VCaP (cell line): ENCODE measurements at regions not wholly inside any gene's neighbourhood (a gene's known extent, or its start where the extent isn't known, plus 50 kb on each side); places are given as distances from the start of the nearest gene placed in this dataset.
"Not testable (repeated sequence)": the region's sequence is repeated elsewhere in the genome, so short reads cannot be mapped to it uniquely, and the experiment has no call there.

Source experiments
- H3K27ac ChIP-seq: fragments of 450-650 bp; 2 replicates; pipeline ENCODE4 v1.5.1; 2017
- TF ChIP-seq, protein P1 (sequence below): fragments of 450-650 bp; conservative IDR thresholded peaks from 2 replicates; pipeline ENCODE4 v1.5.1; 2017; ENCODE audit warnings: mild to moderate bottlenecking, moderate library complexity

DNA sequence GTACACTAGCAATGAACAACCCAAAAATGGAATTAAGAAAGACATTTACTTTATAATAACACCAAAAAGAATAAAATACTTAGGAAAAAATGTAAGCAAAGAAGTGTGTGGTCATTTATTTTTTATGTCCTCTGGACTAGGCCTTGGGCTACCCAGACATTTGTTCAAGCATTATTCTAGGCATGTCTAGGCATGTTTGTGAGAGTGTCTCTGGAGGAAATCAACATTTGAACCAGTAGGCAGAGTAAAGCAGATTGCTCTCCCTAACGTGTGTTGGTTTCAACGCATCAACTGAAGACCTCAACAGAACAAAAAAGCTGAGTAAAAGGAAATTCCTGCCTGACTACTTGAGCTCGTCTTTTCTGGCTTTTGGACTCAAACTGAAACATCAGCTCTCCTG lies 84.5 kb downstream of the ANKEF1 start:
- H3K27ac ChIP-seq, result no peak overlapping the region
- TF ChIP-seq, protein P1, sequence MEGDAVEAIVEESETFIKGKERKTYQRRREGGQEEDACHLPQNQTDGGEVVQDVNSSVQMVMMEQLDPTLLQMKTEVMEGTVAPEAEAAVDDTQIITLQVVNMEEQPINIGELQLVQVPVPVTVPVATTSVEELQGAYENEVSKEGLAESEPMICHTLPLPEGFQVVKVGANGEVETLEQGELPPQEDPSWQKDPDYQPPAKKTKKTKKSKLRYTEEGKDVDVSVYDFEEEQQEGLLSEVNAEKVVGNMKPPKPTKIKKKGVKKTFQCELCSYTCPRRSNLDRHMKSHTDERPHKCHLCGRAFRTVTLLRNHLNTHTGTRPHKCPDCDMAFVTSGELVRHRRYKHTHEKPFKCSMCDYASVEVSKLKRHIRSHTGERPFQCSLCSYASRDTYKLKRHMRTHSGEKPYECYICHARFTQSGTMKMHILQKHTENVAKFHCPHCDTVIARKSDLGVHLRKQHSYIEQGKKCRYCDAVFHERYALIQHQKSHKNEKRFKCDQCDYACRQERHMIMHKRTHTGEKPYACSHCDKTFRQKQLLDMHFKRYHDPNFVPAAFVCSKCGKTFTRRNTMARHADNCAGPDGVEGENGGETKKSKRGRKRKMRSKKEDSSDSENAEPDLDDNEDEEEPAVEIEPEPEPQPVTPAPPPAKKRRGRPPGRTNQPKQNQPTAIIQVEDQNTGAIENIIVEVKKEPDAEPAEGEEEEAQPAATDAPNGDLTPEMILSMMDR, result no peak

DNA sequence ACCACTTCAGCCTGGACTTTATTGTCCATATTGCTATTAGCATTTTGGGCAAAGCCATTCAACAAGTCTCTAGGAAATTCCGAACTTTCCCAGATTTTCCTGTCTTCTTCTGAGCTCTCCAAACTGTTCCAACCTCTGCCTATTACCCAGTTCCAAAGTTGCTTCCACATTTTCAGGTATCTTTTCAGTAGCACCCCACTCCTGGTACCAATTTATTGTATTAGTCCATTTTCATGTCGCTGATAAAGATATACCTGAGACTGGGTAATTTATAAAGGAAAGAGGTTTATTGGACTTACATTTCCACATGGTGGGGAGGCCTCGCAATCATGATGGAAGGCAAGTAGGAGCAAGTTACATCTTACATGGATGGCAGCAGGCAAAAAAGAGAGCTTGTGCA lies 90.1 kb downstream of the ANKEF1 start:
- not testable (repeated sequence) for H3K27ac ChIP-seq

DNA sequence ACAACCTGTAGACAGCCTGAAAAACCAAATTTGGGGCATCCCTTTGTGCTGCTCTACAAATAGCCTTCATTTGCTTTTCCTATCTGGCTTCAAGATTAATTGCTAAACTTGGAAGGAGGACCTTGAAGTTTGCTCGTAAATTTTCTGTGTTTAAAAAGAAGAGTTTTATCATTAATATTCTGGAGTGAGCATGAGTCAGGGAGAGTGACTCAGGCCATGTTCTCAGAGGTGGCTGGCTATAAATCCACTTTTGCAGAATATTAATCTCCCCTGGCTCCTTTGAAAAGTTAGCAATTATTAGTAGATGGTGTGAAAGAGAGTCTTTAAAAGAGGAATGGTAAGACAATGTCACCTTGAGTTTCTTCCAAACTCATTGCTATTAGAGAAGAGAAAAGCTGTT lies 91.0 kb downstream of the ANKEF1 start:
- H3K27ac ChIP-seq, result no peak overlapping the region
- TF ChIP-seq, protein P1, result no peak

DNA sequence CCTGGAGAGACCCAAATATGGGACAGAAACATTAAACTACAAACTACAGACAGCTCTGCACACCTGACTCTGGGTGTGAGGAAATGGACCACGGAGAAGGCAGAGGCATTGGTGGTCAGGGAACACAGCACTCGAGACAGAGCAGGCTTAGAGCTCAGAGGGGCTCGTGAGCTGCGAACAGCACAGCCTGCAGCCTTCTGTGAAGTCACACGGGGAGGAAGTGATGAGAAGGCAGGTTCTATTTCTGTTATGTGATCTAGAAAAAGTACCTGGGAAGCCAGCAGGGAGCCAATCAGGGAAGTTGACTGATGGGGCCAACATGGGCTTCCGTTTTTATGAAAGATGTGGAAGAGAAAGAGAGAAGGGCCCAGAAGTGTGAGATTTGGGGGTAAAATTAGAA lies 88.9 kb upstream of the SNAP25 start:
- TF ChIP-seq, protein P1, result no peak
- H3K27ac ChIP-seq, result no peak overlapping the region

DNA sequence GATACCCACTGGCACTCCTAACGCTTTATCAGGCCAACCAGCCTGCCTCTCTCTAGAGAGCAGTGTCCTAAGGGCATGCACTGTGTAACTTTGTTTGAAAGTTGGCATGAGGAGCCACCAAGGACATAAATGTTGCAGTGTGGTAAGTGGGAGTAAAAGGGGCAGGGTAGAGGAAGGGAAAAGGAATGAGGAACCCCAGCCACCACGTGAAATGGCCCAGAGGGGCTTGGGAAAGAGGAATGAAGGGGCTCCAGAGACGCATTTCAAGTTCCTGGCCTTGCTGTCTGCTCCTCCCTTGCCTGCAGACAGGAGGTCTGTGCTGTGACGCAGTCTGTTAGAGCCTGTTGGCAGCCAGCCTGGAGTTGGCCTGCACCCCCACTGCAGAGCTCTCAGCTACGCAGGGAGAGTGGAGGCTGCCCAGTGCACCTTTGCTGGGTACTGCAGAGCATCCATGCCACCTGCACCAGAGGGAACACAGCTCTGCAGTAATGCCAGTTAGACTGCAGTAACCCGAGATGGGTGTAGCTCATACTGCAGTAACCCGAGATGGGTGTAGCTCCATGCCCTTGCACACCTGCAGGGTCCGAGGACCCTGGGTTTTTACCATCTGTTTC lies 86.8 kb upstream of the SNAP25 start:
- TF ChIP-seq, protein P1, result no peak
- no peak overlapping the region for H3K27ac ChIP-seq

DNA sequence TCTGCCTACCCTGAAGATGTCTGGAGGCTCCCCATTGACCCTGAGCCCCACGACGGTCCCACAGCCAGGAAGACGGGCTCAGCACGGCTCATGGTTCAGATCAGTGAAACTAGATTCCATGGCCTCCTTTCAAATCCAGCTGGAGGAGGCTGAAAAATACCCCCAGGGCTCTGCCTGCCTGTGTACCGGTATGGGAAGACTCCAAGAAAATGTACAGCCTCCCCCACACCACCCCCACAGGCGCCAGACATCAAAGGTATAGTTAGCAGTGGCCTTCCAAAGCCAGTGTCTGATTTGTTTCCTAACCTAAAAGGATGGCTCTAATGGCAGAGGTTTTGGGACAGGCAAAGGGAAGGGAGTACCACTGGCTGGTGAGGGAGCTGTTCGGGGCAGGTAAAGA lies 86.2 kb upstream of the SNAP25 start:
- TF ChIP-seq, protein P1, result no peak
- H3K27ac ChIP-seq, result no peak overlapping the region

DNA sequence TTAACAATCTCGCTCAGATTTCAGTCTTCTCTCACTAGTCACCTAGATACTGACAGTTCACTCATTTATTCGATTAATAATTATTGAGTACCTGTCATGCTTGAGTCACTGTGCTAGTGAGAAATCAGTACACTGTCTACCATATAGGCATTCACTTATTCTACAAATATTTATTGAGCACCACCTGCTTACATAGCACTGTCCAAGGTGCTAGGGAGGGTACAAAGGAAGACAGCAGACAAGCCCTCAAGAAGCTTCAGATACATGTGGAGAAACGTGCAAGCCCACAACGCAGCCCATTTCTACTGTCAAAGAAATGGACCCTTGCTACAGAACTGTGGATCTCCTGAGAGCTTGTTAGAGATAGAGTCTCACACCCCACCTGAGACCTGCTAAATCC lies 85.1 kb upstream of the SNAP25 start:
- TF ChIP-seq, protein P1, result no peak
- no peak overlapping the region for H3K27ac ChIP-seq

DNA sequence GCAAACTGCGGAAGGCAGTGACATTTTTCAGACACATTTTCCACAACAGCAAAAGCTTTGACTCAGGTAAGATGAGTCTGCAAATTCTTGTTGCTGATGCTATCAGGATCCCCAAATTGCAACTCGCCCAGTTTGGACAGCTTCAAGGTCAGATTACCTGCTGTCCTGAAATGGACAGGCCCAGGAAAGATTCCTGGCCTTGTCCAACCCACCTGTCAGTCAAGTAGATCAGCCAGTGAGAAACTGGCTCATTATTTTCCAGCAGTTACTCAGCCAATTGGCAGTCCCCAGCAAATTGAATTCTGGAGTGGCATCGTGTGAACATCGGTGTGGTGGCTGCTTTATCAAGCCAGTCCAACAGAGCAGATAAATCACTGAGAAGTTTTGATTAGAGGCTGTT lies 84.5 kb upstream of the SNAP25 start:
- TF ChIP-seq, protein P1, result no peak

More for the DNA sequence above, 84.5 kb upstream of the SNAP25 start:
- no peak overlapping the region for H3K27ac ChIP-seq
